Right renal cortex interstitium (tissue), 3 donors: ENCODE measurements at regions not wholly inside any gene's neighbourhood (a gene's known extent, or its start where the extent isn't known, plus 50 kb on each side); places are given as distances from the start of the nearest gene placed in this dataset.
"Not testable (repeated sequence)": the region's sequence is repeated elsewhere in the genome, so short reads cannot be mapped to it uniquely, and the experiment has no call there.

ENCODE experiments used
- DNase-seq, 3 donors: peaks; one replicate each; pipeline ENCODE4 v3.0.0-alpha.2; 2013; ENCODE audit warnings: low read depth in 3 of 3, low spot score in 2 of 3

GRCh38 chr3:174536319-174536718, 322.8 kb upstream of the NAALADL2 start:
- no peak for DNase-seq

GRCh38 chr3:174538151-174538550, 321.0 kb upstream of the NAALADL2 start:
- DNase-seq: no peak

GRCh38 chr3:174540116-174540908, 318.8 kb upstream of the NAALADL2 start:
- no peak for DNase-seq

- DNase-seq: no peak
These were observed 317.3 kb upstream of the NAALADL2 start for GRCh38 chr3:174541708-174542315.

- DNase-seq: no peak
These were observed 311.2 kb upstream of the NAALADL2 start for GRCh38 chr3:174547801-174548435.

- DNase-seq: no peak
These were observed 310.1 kb upstream of the NAALADL2 start for GRCh38 chr3:174548841-174549623.

GRCh38 chr3:174581558-174581957, 277.6 kb upstream of the NAALADL2 start:
- no peak for DNase-seq

- no peak for DNase-seq
These were observed 275.7 kb upstream of the NAALADL2 start for GRCh38 chr3:174583396-174583795.

- not testable (repeated sequence) for DNase-seq
These were observed 272.0 kb upstream of the NAALADL2 start for GRCh38 chr3:174587137-174587536.

GRCh38 chr3:174596447-174596982, 262.6 kb upstream of the NAALADL2 start:
- DNase-seq: no peak

- DNase-seq: peak in 1 of 3 donors; percentile 12
These were observed 260.2 kb upstream of the NAALADL2 start for GRCh38 chr3:174598885-174599439.

- DNase-seq: no peak
These were observed 246.0 kb upstream of the NAALADL2 start for GRCh38 chr3:174613173-174613572.

GRCh38 chr3:174614036-174614435, 245.1 kb upstream of the NAALADL2 start:
- no peak for DNase-seq

- DNase-seq: no peak
These were observed 240.6 kb upstream of the NAALADL2 start for GRCh38 chr3:174618368-174619080.

GRCh38 chr3:174619239-174619638, 239.9 kb upstream of the NAALADL2 start:
- DNase-seq: no peak

- no peak for DNase-seq
These were observed 239.0 kb upstream of the NAALADL2 start for GRCh38 chr3:174620138-174620537.

GRCh38 chr3:174620855-174621472, 238.2 kb upstream of the NAALADL2 start:
- DNase-seq: no peak

GRCh38 chr3:174633342-174633741, 225.8 kb upstream of the NAALADL2 start:
- DNase-seq: no peak

GRCh38 chr3:174636451-174636850, 222.7 kb upstream of the NAALADL2 start:
- no peak for DNase-seq
